Karpas-422 (cell line): ENCODE measurements at regions not wholly inside any gene's neighbourhood (a gene's known extent, or its start where the extent isn't known, plus 50 kb on each side); places are given as distances from the start of the nearest gene placed in this dataset.
"Not testable (repeated sequence)": the region's sequence is repeated elsewhere in the genome, so short reads cannot be mapped to it uniquely, and the experiment has no call there.

ENCODE experiments used
- DNase-seq: peaks from one replicate; pipeline ENCODE4 v3.0.0-alpha.2; 2015
- H2AFZ ChIP-seq: fragments of 200-600 bp; sonication (generic); 2 replicates; pipeline ENCODE4 v1.6.1; 2014; ENCODE audit warnings: antibody characterized with exemption, low read length, mixed read lengths
- H3K27ac ChIP-seq: fragments of 200-600 bp; sonication (generic); 2 replicates; pipeline ENCODE4 v1.5.1; 2014; ENCODE audit warnings: mild to moderate bottlenecking, low read length, moderate library complexity
- H3K27me3 ChIP-seq: fragments of 200-600 bp; sonication (generic); 2 replicates; pipeline ENCODE4 v1.6.1; 2014; ENCODE audit warnings: low read length, mixed read lengths
- H3K36me3 ChIP-seq: fragments of 200-600 bp; sonication (generic); 2 replicates; pipeline ENCODE4 v1.6.1; 2014; ENCODE audit warnings: low read length, mixed read lengths; ENCODE audit not compliant: insufficient read depth
- H3K4me1 ChIP-seq: fragments of 200-600 bp; sonication (generic); 2 replicates; pipeline ENCODE4 v1.6.1; 2014; ENCODE audit warnings: mild to moderate bottlenecking, low read length, mixed read lengths
- H3K4me2 ChIP-seq: fragments of 200-600 bp; sonication (generic); 2 replicates; pipeline ENCODE4 v1.6.1; 2014; ENCODE audit warnings: low read length, low read depth, mild to moderate bottlenecking; ENCODE audit not compliant: poor library complexity, severe bottlenecking
- H3K4me3 ChIP-seq: fragments of 200-600 bp; sonication (generic); 2 replicates; pipeline ENCODE4 v1.5.1; 2014; ENCODE audit warnings: mild to moderate bottlenecking, antibody characterized with exemption, low read length, mixed read lengths
- H3K79me2 ChIP-seq: fragments of 200-600 bp; sonication (generic); 2 replicates; pipeline ENCODE4 v1.6.1; 2014; ENCODE audit warnings: mild to moderate bottlenecking, low read length, mixed read lengths
- H3K9ac ChIP-seq: fragments of 200-600 bp; sonication (generic); 2 replicates; pipeline ENCODE4 v1.6.0; 2014; ENCODE audit warnings: low read length
- H3K9me2 ChIP-seq: fragments of 200-600 bp; sonication (generic), shearing (Covaris generic); replicated peaks from 2 replicates; pipeline ENCODE4 v1.6.0; 2014; ENCODE audit warnings: mild to moderate bottlenecking, low read length, moderate library complexity; ENCODE audit not compliant: insufficient read depth
- H3K9me3 ChIP-seq: fragments of 300-700, 200-600 bp; sonication (generic); 2 replicates; pipeline ENCODE4 v1.6.1; 2014; ENCODE audit warnings: low read length, mixed read lengths
- H4K20me1 ChIP-seq: fragments of 200-600 bp; sonication (generic); 2 replicates; pipeline ENCODE4 v1.6.1; 2014; ENCODE audit warnings: mild to moderate bottlenecking, antibody characterized with exemption, low read length, low read depth; ENCODE audit not compliant: insufficient read depth

DNA sequence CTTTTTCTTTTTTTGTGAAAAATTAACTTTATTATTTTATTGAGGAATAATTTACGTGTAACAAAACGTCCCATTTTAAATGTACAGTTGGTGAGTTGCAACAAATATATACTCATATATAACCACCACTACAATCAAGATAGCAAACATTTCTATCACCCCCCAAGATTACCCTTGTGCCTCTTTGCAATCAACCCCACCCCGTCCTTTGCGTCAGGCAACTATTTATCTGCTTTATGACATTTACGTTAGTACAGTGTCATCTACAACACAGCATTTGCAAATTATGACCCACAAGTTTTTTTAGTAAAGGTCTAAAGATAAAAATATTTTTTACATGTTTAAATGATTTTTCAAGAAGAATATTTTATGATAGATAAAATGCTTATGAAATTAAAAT is 485.6 kb upstream of the SOX9 start:
- Histone ChIP-seq H3K9me2 (no peaks in the 10 kb centered on the region), H3K4me3 (no peak overlapping the region), H3K9ac (no peak overlapping the region), H3K27ac (no peak overlapping the region), H3K79me2 (no peaks in the 10 kb centered on the region), H3K36me3 (no peaks in the 10 kb centered on the region), H3K4me1 (no peaks in the 10 kb centered on the region), H4K20me1 (no peaks in the 10 kb centered on the region), H3K4me2 (no peak overlapping the region), H3K9me3 (no peaks in the 10 kb centered on the region), H3K27me3 (no peaks in the 10 kb centered on the region), H2AFZ (no peak overlapping the region)
- DNase-seq = no peak

DNA sequence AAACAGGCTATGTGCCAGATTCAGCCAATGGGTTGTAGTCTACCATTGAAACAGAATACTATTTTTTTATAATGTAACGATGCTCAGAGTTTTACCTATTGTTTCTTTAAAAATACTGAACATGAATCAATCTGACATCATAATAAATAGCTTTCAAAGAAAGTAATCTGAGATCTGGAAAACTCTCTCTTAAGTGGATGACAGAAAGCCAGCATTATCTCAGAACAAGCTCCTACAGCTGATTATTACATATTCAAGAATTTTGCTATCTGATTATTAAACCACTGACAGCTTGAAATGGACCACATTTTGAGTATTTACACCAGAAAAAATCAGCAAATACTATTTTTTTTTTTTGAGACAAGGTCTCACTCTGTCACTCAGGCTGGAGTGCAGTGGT is 484.2 kb upstream of the SOX9 start:
- Histone ChIP-seq H3K9ac (no peak overlapping the region), H4K20me1 (no peaks in the 10 kb centered on the region), H3K4me1 (no peaks in the 10 kb centered on the region), H3K27ac (no peak overlapping the region), H3K9me3 (no peaks in the 10 kb centered on the region), H3K9me2 (no peaks in the 10 kb centered on the region), H3K79me2 (no peaks in the 10 kb centered on the region), H2AFZ (no peak overlapping the region), H3K4me2 (no peak overlapping the region), H3K36me3 (no peaks in the 10 kb centered on the region), H3K4me3 (no peak overlapping the region), H3K27me3 (no peaks in the 10 kb centered on the region)
- DNase-seq = no peak

DNA sequence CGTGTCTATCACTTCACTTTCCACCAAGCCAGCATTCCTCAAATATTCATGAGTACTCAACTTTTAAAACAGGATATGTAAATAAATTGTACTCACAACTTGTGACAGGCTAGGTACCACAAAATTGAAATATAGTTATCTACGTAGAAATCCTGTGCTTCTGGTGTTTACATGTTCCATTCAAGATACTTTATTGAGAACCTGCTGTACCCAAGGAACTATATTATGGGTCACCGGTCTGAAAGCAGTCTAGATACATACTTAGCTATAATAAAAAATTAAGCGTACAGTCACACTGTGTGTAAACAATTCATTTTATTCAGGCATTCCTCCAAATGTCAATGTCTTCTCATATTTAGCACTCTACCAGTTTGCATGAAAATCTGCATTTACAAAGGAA is 482.2 kb upstream of the SOX9 start:
- Histone ChIP-seq H3K79me2 (no peaks in the 10 kb centered on the region), H3K9me2 (no peaks in the 10 kb centered on the region), H3K9ac (no peak overlapping the region), H3K4me1 (no peaks in the 10 kb centered on the region), H3K27me3 (no peaks in the 10 kb centered on the region), H4K20me1 (no peaks in the 10 kb centered on the region), H2AFZ (no peak overlapping the region), H3K4me3 (no peak overlapping the region), H3K36me3 (no peaks in the 10 kb centered on the region), H3K4me2 (no peak overlapping the region), H3K9me3 (no peaks in the 10 kb centered on the region), H3K27ac (no peak overlapping the region)
- no peak for DNase-seq

DNA sequence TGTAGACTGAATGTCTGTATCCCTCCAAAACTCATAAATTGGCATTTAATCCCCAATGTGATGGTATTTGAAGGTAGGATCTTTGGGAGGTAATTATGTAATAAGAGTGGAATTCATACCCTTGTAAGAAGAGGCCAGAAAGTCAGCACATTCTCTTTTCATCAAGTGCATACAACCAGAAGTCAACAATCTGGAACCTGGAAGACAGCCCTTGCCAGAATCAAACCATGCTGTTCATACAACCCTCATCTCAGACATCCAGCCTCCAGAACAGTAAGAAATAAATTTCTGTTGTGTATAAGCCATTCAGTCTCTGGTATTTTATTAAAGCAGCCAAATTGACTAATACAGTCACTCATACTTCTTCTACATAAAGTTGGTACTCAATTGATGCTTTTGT is 481.0 kb upstream of the SOX9 start:
- no peaks in the 10 kb centered on the region for H3K79me2 ChIP-seq
- DNase-seq = no peak
- H3K4me2 ChIP-seq = no peak overlapping the region
- H3K27me3 ChIP-seq = 0 out of 2 replicates have a peak, but pooled peaks cover 4% of the 10 kb centered on the region
- H3K9ac ChIP-seq = no peak overlapping the region
- H3K36me3 ChIP-seq = no peaks in the 10 kb centered on the region
- no peak overlapping the region for H3K4me3 ChIP-seq
- no peaks in the 10 kb centered on the region for H3K9me3 ChIP-seq
- no peaks in the 10 kb centered on the region for H3K4me1 ChIP-seq
- no peak overlapping the region for H2AFZ ChIP-seq
- no peaks in the 10 kb centered on the region for H4K20me1 ChIP-seq
- no peak overlapping the region for H3K27ac ChIP-seq
- H3K9me2 ChIP-seq = no peaks in the 10 kb centered on the region

DNA sequence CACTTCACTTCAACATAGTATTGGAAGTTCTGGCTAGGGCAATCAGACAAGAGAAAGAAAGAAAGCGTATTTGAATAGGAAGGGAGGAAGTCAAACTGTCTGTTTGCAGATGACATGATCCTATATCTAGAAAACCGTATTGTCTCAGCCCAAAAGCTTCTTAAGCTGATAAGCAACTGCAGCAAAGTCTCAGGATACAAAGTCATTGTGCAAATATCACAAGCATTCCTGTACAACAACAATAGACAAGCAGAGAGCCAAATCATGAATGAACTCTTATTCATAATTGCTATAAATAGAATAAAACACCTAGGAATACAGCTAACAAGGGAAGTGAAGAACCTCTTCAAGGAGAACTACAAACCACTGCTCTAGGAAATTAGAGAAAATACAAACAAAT is 473.9 kb upstream of the SOX9 start:
- not testable (repeated sequence) for DNase-seq, H3K27ac ChIP-seq, H3K27me3 ChIP-seq, H3K9me3 ChIP-seq, H3K4me3 ChIP-seq, H2AFZ ChIP-seq, H3K4me2 ChIP-seq, H4K20me1 ChIP-seq, H3K4me1 ChIP-seq, H3K9ac ChIP-seq, H3K79me2 ChIP-seq, H3K36me3 ChIP-seq, H3K9me2 ChIP-seq

DNA sequence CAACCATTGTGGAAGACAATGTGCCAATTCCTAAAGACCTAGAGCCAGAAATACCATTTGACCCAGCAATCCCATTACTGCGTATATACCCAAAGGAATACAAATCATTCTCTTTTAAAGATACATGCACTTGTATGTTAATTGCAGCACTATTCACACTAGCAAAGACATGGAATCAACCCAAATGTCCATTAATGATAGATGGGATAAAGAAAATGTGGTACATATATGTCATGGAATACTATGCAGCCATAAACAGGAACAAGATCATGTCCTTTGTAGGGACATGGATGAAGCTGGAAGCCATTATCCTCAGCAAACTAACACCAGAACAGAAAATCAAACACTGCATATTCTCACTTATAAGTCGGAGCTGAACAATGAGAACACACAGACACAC is 472.5 kb upstream of the SOX9 start:
- H3K36me3 ChIP-seq, H3K9me3 ChIP-seq, H3K4me3 ChIP-seq, H3K4me1 ChIP-seq, H2AFZ ChIP-seq, H3K79me2 ChIP-seq, H4K20me1 ChIP-seq, H3K27me3 ChIP-seq, H3K4me2 ChIP-seq, H3K27ac ChIP-seq, DNase-seq, H3K9ac ChIP-seq, H3K9me2 ChIP-seq: not testable (repeated sequence)

DNA sequence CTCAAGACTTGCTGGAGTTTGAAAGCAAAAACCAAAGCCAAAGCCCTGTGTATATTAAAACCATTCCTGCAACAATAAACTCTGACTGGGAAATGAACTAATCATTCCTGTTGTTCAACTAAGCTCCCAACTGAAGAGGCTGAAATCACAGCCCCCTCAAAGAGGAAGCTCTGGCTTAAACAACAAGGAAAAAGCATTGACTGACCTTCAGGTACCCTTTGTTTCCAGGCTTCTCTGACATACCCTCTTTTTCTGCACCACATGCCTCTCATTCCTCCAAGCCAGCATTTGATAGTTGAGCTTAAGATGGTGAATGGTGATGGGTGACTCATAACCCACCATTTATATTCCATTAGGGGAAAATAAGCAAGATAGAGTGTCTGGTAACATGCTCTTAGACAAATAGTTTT is 470.9 kb upstream of the SOX9 start:
- H3K9me3 ChIP-seq = 0 out of 2 replicates have a peak, but pooled peaks cover 3% of the 10 kb centered on the region
- H3K27me3 ChIP-seq = no peaks in the 10 kb centered on the region
- H4K20me1 ChIP-seq = no peaks in the 10 kb centered on the region
- no peaks in the 10 kb centered on the region for H3K79me2 ChIP-seq
- H3K9me2 ChIP-seq = no peaks in the 10 kb centered on the region
- no peak overlapping the region for H3K9ac ChIP-seq
- DNase-seq = no peak
- H3K4me2 ChIP-seq = no peak overlapping the region
- H3K27ac ChIP-seq = no peak overlapping the region
- H3K36me3 ChIP-seq = no peaks in the 10 kb centered on the region
- H2AFZ ChIP-seq = no peak overlapping the region
- H3K4me3 ChIP-seq = no peak overlapping the region
- H3K4me1 ChIP-seq = no peaks in the 10 kb centered on the region

DNA sequence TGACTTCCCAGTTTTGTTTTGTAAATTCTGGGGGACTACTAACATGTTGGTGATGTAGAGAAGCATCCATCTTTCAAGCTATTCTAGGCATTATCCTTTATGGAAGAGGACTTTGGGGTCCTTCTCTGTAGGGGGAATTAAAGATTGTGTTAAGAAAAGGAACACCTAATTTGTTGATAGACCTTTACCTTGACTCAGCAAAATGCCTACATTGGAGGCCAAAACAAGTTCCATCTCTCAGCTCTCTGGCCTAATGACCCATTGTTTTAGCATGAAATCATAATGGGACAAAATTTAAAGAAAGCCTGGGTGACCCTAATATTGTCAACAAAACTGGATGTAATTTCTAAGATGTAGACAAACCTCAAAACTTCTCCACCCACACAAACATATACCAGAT is 465.3 kb upstream of the SOX9 start:
- Histone ChIP-seq H3K36me3 (no peaks in the 10 kb centered on the region), H3K27me3 (no peaks in the 10 kb centered on the region), H2AFZ (no peak overlapping the region), H3K79me2 (no peaks in the 10 kb centered on the region), H3K9ac (no peak overlapping the region), H3K4me2 (no peak overlapping the region), H4K20me1 (no peaks in the 10 kb centered on the region), H3K27ac (no peak overlapping the region), H3K4me3 (no peak overlapping the region), H3K9me3 (no peaks in the 10 kb centered on the region), H3K4me1 (no peaks in the 10 kb centered on the region), H3K9me2 (no peaks in the 10 kb centered on the region)
- no peak for DNase-seq
